Thymus (tissue), 11 donors: ENCODE measurements at regions not wholly inside any gene's neighbourhood (a gene's known extent, or its start where the extent isn't known, plus 50 kb on each side); places are given as distances from the start of the nearest gene placed in this dataset.

Source experiments
- DNase-seq, 9 donors: peaks; one replicate each; pipeline ENCODE4 v3.0.0-alpha.2; 2013; ENCODE audit warnings: low spot score in 9 of 9, low read depth in 6 of 9, missing footprints in 1 of 9
- H3K27ac ChIP-seq, 2 donors: one replicate each; pipeline ENCODE4 v1.5.1; 2013; ENCODE audit warnings: control low read depth in 1 of 2, low read depth in 1 of 2, low read length in 1 of 2, mild to moderate bottlenecking in 1 of 2, moderate library complexity in 1 of 2
- H3K27me3 ChIP-seq, 2 donors: one replicate each; pipeline ENCODE4 v1.5.1; 2013; ENCODE audit warnings: low read length in 1 of 2; ENCODE audit not compliant: control insufficient read depth in 2 of 2, insufficient read depth in 1 of 2
- H3K36me3 ChIP-seq, 2 donors: one replicate each; pipeline ENCODE4 v1.5.1; 2013; ENCODE audit warnings: low read length in 1 of 2, mild to moderate bottlenecking in 1 of 2, moderate library complexity in 1 of 2; ENCODE audit not compliant: control insufficient read depth in 2 of 2, insufficient read depth in 2 of 2
- H3K4me1 ChIP-seq, 2 donors: one replicate each; pipeline ENCODE4 v1.5.1; 2013; ENCODE audit warnings: low read length in 2 of 2; ENCODE audit not compliant: control insufficient read depth in 2 of 2, insufficient read depth in 2 of 2
- H3K4me3 ChIP-seq, 2 donors: one replicate each; pipeline ENCODE4 v1.5.1; 2013; ENCODE audit warnings: low read length in 2 of 2, control low read depth in 1 of 2, mild to moderate bottlenecking in 1 of 2
- H3K9me3 ChIP-seq, 2 donors: one replicate each; pipeline ENCODE4 v1.5.1; 2013; ENCODE audit warnings: low read length in 1 of 2, mild to moderate bottlenecking in 1 of 2; ENCODE audit not compliant: control insufficient read depth in 2 of 2, insufficient read depth in 1 of 2
- WGBS: extraction: QIAGEN DNeasy Blood & Tissue Kit; methylation state at CpG from one replicate; pipeline ENCODE4 v1.1.7; 2013; 5-methylcytosine and 5-hydroxymethylcytosine counted together
- donor health status: healthy.

DNA sequence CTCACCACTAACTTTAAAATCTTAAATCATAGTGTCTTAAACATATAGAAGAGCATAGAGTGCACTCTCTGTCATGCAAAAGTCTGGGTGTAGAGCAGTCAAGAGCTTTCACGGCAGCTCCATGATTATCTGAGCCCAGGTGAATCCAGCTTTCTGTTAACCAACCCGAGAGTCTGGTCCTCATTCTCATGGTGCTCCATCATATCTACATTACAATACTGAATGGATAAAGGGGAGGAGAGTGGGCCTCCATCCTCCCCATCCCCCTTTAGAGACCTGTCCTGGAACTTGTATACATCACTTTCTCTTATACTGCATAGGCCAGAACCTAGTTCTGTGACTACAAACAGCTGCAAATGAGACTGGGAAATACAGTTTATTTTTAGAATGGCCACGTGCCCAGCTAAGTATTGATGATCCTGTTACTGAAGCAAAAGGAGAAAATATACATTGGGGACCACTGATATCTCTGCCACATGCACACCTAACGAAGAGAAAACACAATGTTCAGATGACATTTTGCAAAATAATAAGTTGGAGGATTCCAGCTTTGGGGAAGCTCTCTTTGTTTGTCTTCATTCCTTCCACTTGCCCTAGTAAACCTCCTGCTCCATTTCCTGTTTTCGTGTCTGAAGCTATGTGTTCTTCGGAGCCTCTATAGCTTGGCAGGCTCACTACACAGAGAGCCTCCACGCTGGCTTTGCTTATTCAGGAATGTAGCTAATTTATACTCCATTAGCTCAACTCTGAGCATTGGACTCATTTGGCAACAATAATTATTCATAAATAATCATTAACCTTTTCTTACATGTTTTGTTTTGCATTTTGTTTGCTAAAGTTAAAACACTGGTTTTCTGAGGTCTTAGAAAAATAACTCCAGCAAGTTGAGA is 110.1 kb downstream of the IYD start:
- H3K27me3 ChIP-seq: no peaks in the 10 kb centered on the region
- no peaks in the 10 kb centered on the region for H3K36me3 ChIP-seq
- DNase-seq: peak in 1 of 9 donors; percentile 21
- H3K4me1 ChIP-seq: peaks cover 0 to 7% of the 10 kb centered on the region in 2 donors
- H3K27ac ChIP-seq: peak overlapping the region in 1 of 2 donors; percentile 8
- 72% methylated on average over 7 of the region's 7 CpGs for WGBS
- H3K9me3 ChIP-seq: no peaks in the 10 kb centered on the region
- H3K4me3 ChIP-seq: no peak overlapping the region

DNA sequence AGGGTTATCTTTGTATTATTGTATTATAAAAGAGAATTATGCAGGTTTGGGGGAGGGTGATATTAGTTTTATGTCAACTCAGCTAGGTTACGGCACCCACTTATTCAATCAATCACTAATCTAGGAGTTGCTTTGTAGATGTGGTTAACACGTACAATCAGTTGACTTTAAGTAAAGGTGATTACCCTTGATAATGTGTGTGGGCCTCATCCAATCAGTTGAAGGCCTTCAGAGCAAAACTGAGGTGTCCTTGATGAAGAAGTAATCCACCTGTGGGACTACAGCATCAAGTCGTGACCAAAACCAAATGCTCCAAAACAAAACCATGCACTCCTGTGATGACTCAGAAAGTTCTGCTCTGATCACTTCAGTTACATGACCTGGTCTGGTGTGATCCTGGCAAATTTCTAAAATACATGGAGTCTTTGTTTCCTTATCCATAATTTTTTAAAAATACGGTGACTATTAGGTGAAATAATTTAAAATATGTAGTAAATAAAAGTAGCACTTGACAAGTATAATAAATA is 114.1 kb downstream of the IYD start:
- no peak for DNase-seq
- Histone ChIP-seq H3K27ac (no peak overlapping the region), H3K4me1 (peaks cover 0 to 7% of the 10 kb centered on the region in 2 donors), H3K27me3 (no peaks in the 10 kb centered on the region), H3K9me3 (no peaks in the 10 kb centered on the region), H3K4me3 (no peak overlapping the region), H3K36me3 (no peaks in the 10 kb centered on the region)
- WGBS: 93% methylated on average over 4 of the region's 4 CpGs

DNA sequence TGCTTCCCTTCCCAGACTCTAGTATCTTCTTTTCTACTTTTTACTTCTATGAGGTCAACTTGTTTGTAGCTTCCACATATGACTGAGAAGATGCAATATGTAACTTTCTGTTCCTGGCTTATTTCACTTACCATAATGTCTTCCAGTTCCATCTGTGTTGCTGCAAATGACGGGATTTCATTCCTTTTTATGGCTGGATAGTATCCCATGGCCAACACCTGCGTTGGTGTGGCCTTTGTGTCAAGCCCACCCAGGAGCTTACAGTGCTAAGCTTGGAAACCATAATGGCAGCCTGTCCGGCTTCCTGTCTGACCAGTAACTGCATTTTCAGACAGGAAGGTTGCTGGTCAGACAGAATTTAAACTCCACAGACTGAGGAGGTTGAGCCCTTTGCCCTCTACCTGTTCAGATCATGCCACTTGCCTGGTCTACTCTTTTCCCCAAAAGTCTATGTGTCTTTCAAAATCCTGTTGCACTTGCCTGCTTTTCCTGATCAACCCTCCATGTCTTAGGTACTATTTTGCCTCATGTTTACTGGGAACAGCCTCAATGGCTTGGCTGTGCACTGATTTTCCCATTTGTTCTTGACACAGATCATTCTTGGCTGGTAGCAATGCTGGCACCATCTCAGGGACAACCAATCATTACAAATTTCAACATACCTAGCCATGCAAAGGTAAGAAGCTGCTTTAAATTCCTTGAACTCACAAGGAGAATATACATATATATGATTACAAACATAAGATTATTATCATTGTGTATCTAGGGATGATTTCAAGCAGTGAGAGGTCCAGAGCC is 114.3 kb upstream of the PLEKHG1 start:
- H3K4me1 ChIP-seq: peaks cover 0 to 5% of the 10 kb centered on the region in 2 donors
- no peaks in the 10 kb centered on the region for H3K27me3 ChIP-seq
- no peaks in the 10 kb centered on the region for H3K9me3 ChIP-seq
- WGBS: 94% methylated on average over 3 of the region's 3 CpGs
- H3K27ac ChIP-seq: no peak overlapping the region
- no peak for DNase-seq
- no peak overlapping the region for H3K4me3 ChIP-seq
- H3K36me3 ChIP-seq: no peaks in the 10 kb centered on the region

DNA sequence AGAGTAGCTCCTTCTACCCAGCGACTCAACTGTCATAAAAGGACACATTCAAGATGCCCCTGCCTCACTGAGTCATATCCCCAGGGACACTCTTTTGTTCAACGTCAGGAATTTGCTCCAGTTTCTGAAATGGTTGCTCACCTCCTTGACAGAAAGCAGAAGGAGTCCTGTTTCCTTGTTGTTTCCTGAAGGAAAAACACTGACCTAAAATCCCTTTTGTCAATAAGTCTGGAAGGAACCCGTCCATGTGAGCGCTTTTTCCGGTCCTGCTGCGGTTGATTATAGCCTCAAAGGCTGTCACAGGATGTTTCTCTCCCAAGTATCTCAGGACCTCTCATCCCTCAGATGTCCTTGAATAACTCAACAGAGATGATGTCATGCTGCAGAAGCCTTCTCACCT is 113.6 kb upstream of the PLEKHG1 start:
- no peaks in the 10 kb centered on the region for H3K9me3 ChIP-seq
- no peak for DNase-seq
- H3K27me3 ChIP-seq: no peaks in the 10 kb centered on the region
- no peak overlapping the region for H3K27ac ChIP-seq
- no peak overlapping the region for H3K4me3 ChIP-seq
- peaks cover 3 to 12% of the 10 kb centered on the region in 2 donors for H3K4me1 ChIP-seq
- H3K36me3 ChIP-seq: no peaks in the 10 kb centered on the region
- WGBS: 83% methylated on average over 6 of the region's 6 CpGs

DNA sequence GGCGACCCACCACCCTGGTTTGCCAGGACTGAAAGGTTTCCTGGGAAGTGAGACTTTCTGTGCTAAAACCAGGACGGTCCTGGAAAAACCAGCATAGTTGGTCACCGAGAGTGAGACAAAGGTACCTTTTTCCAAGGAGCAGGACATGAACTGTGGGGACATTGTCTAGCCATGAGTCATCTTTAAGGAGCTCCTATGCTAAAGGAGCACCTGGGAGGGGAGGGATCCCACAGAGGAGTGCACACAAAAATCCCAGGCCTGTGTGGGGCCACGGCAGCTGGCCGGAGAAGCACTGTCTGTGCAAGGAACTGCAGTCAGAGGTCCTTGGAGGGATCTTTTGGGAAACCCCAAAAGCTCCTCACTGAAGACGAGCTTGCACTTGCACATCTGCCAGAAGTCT is 109.1 kb upstream of the PLEKHG1 start:
- H3K4me1 ChIP-seq: peaks cover 11 to 20% of the 10 kb centered on the region in 2 donors
- no peak overlapping the region for H3K4me3 ChIP-seq
- WGBS: 97% methylated on average over 6 of the region's 6 CpGs
- H3K27ac ChIP-seq: no peak overlapping the region
- H3K36me3 ChIP-seq: no peaks in the 10 kb centered on the region
- no peak for DNase-seq
- H3K9me3 ChIP-seq: peaks cover 0 to 6% of the 10 kb centered on the region in 2 donors
- H3K27me3 ChIP-seq: no peaks in the 10 kb centered on the region

DNA sequence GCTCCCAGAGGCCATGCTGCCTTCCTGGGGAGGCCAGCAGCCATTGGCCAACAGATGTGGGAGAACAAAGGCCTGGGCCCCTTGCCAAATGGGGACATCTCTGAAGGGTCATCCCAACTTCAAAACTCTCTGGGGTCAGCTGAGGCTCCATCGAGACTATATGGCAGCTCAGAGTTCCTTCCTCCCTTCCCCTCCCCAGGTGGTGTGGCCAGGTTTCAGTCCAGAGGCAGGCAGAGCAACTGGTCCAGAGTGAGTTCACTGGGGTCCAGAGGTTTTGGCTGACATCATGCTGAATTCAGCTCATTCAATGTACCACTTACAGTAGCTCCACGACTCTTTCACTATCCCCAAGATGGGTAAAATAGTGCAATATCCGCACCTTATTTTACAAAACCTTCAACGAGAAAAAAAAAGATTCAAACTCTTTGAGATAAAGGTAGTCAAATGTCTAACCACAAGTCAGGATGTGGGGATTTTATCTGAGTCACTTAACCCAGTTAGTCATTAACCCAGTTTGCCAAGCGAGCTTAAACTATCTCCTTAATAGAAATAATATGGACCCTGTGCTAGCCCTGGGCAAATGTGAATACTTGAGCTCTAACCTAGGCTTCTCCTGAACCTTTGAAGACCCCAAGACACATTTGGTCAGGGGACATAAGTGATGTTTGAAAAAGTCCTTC is 108.4 kb upstream of the PLEKHG1 start:
- peaks cover 0 to 6% of the 10 kb centered on the region in 2 donors for H3K9me3 ChIP-seq
- no peaks in the 10 kb centered on the region for H3K36me3 ChIP-seq
- H3K27ac ChIP-seq: no peak overlapping the region
- peaks cover 11 to 20% of the 10 kb centered on the region in 2 donors for H3K4me1 ChIP-seq
- 45% methylated on average over 5 of the region's 5 CpGs for WGBS
- no peak overlapping the region for H3K4me3 ChIP-seq
- DNase-seq: peak in 6 of 9 donors; percentile 21 to 71 (median 31)
- H3K27me3 ChIP-seq: no peaks in the 10 kb centered on the region

DNA sequence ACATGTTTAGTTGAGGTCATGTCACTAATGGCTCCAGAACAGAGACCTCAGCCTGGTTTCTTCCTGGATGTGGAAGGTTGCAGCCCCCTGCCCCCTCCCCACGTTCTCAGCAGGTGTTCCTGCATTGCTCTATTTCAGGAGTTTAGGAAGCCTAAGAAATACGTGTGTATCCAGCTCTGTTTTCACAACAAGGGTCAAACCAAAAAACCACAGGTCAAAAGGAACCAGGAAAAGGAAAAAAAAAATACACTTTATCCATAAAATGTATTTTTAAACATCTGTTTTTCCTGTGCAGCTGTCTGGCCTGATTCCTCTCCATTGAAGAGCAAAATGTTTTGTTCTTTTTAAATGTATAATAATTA is 107.9 kb upstream of the PLEKHG1 start:
- H3K36me3 ChIP-seq: no peaks in the 10 kb centered on the region
- H3K27me3 ChIP-seq: no peaks in the 10 kb centered on the region
- H3K4me3 ChIP-seq: no peak overlapping the region
- H3K9me3 ChIP-seq: peaks cover 0 to 6% of the 10 kb centered on the region in 2 donors
- peaks cover 11 to 20% of the 10 kb centered on the region in 2 donors for H3K4me1 ChIP-seq
- H3K27ac ChIP-seq: no peak overlapping the region
- DNase-seq: no peak
- WGBS: 28% methylated on average over 2 of the region's 2 CpGs

DNA sequence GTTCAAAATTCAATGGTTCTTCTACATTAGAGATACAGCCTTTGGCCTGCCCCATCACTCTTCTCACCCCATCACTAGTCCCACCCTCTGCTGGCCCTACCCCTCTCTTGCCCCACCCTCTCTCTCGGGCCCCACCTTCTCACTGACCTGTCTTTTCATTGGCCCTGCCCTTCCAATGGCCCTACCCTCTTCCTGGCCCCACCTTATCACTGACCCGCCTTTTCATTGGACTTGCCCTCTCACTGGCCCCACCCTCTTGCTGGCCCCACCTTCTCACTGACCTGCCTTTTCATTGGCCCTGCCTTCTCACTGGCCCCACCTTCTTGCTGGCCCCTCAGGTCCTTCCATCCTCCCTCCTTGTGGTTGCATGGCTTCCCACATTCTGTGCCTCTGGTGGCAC is 107.2 kb upstream of the PLEKHG1 start:
- H3K27me3 ChIP-seq: no peaks in the 10 kb centered on the region
- no peak for DNase-seq
- H3K4me3 ChIP-seq: no peak overlapping the region
- H3K4me1 ChIP-seq: peaks cover 11 to 20% of the 10 kb centered on the region in 2 donors
- H3K27ac ChIP-seq: no peak overlapping the region
- 95% methylated on average over 2 of the region's 2 CpGs for WGBS
- H3K9me3 ChIP-seq: peaks cover 0 to 6% of the 10 kb centered on the region in 2 donors
- H3K36me3 ChIP-seq: no peaks in the 10 kb centered on the region
